OCI-LY1 (cell line): ENCODE measurements at regions not wholly inside any gene's neighbourhood (a gene's known extent, or its start where the extent isn't known, plus 50 kb on each side); places are given as distances from the start of the nearest gene placed in this dataset.

Source experiments
- H2AFZ ChIP-seq: fragments of 200-600 bp; sonication (generic), shearing (Covaris generic); 2 replicates; pipeline ENCODE4 v1.6.0; 2014; ENCODE audit warnings: antibody characterized with exemption, mild to moderate bottlenecking, low read length
- H3F3A ChIP-seq: fragments of 200-600 bp; sonication (generic), shearing (Covaris generic); 2 replicates; pipeline ENCODE4 v1.6.0; 2014; ENCODE audit warnings: mild to moderate bottlenecking, antibody characterized with exemption, low read length, moderate library complexity; ENCODE audit not compliant: insufficient read depth
- H3K27ac ChIP-seq: fragments of 200-600 bp; sonication (generic); 2 replicates; pipeline ENCODE4 v1.5.1; 2014; ENCODE audit warnings: low read length, mixed run types, mild to moderate bottlenecking, low read depth; ENCODE audit not compliant: poor library complexity, severe bottlenecking
- H3K27me3 ChIP-seq: fragments of 200-600 bp; sonication (generic); 2 replicates; pipeline ENCODE4 v1.6.0; 2014; ENCODE audit warnings: antibody characterized with exemption, mild to moderate bottlenecking, low read length, moderate library complexity; ENCODE audit not compliant: insufficient read depth
- H3K36me3 ChIP-seq: fragments of 200-600 bp; sonication (generic); 2 replicates; pipeline ENCODE4 v1.6.1; 2014; ENCODE audit warnings: mild to moderate bottlenecking, antibody characterized with exemption, low read length, moderate library complexity, mixed read lengths; ENCODE audit not compliant: insufficient read depth
- H3K4me1 ChIP-seq: fragments of 200-600 bp; sonication (generic); 2 replicates; pipeline ENCODE4 v1.5.1; 2014; ENCODE audit warnings: mild to moderate bottlenecking, low read length, moderate library complexity; ENCODE audit not compliant: insufficient read depth, severe bottlenecking
- H3K4me2 ChIP-seq: fragments of 200-600 bp; sonication (generic), shearing (Covaris generic); 2 replicates; pipeline ENCODE4 v1.6.1; 2014; ENCODE audit warnings: low read length
- H3K4me3 ChIP-seq: fragments of 200-600 bp; sonication (generic); 2 replicates; pipeline ENCODE4 v1.5.1; 2014; ENCODE audit warnings: low read length, low read depth, mild to moderate bottlenecking, mixed read lengths; ENCODE audit not compliant: poor library complexity, severe bottlenecking
- H3K79me2 ChIP-seq: fragments of 200-600 bp; shearing (Covaris generic); 2 replicates; pipeline ENCODE4 v1.6.1; 2016; ENCODE audit warnings: mixed run types, low read length, mixed read lengths; ENCODE audit not compliant: insufficient read depth
- H3K9ac ChIP-seq: fragments of 200-600 bp; sonication (generic), shearing (Covaris generic); 2 replicates; pipeline ENCODE4 v1.6.1; 2014; ENCODE audit warnings: mild to moderate bottlenecking, low read length, mixed read lengths
- H3K9me2 ChIP-seq: fragments of 200-600 bp; sonication (generic), shearing (Covaris generic); 2 replicates; pipeline ENCODE4 v1.6.1; 2014; ENCODE audit warnings: low read depth, mild to moderate bottlenecking, low read length, mixed read lengths
- H3K9me3 ChIP-seq: fragments of 200-600 bp; shearing (Covaris generic); 2 replicates; pipeline ENCODE4 v1.6.1; 2014; ENCODE audit warnings: low read length, mixed read lengths
- H4K20me1 ChIP-seq: fragments of 200-600 bp; sonication (generic), shearing (Covaris generic); 2 replicates; pipeline ENCODE4 v1.6.0; 2016; ENCODE audit warnings: mild to moderate bottlenecking, low read length; ENCODE audit not compliant: insufficient read depth
- EZH2 ChIP-seq: fragments of 200-600 bp; sonication (generic), shearing (Covaris generic); IDR thresholded peaks from 2 replicates; pipeline ENCODE4 v1.8.0; 2017; ENCODE audit warnings: borderline replicate concordance, mixed run types, mild to moderate bottlenecking, antibody characterized with exemption, low read length, moderate library complexity, mixed read lengths
- TF ChIP-seq, protein P1 (sequence below): fragments of 200-600 bp; sonication (generic), shearing (Covaris generic); IDR thresholded peaks from 2 replicates; pipeline ENCODE4 v1.5.1; 2017; ENCODE audit warnings: mild to moderate bottlenecking, antibody characterized with exemption, low read length, moderate library complexity, mixed read lengths

DNA sequence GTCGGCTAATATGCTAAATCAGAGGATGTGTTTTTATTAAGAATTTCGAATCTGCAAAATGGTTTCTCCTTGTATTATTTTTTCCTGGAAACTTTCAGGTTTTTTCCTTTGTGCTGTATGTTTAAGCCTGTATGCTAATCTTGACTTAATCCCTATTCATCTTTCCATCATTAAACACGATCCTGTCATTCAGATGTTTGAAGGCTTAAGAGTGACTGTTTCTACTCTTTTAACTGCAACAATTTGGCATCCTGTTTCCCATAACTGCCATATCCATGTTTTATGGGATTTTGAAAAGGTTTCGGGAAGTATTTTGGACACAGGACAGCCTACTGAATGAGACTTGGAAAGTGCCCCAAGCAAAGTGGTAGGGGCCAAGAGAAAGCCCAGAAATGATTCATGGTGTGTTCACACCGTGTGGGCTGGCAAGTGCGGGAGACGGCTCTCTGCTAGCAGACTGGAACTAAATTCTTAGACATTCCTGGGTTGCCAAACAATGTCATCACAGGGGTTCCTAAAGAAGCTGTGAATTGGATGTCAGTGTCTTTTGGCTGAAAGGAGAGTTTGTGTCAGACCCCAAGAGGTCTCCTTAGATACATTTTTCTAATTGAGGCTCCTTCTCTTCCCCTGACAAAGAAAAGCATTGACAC is 125.4 kb upstream of the ADAMTS16 start:
- H3K4me2 ChIP-seq = no peak overlapping the region
- H4K20me1 ChIP-seq = no peaks in the 10 kb centered on the region
- H3K4me1 ChIP-seq = no peaks in the 10 kb centered on the region
- TF ChIP-seq, protein P1, sequence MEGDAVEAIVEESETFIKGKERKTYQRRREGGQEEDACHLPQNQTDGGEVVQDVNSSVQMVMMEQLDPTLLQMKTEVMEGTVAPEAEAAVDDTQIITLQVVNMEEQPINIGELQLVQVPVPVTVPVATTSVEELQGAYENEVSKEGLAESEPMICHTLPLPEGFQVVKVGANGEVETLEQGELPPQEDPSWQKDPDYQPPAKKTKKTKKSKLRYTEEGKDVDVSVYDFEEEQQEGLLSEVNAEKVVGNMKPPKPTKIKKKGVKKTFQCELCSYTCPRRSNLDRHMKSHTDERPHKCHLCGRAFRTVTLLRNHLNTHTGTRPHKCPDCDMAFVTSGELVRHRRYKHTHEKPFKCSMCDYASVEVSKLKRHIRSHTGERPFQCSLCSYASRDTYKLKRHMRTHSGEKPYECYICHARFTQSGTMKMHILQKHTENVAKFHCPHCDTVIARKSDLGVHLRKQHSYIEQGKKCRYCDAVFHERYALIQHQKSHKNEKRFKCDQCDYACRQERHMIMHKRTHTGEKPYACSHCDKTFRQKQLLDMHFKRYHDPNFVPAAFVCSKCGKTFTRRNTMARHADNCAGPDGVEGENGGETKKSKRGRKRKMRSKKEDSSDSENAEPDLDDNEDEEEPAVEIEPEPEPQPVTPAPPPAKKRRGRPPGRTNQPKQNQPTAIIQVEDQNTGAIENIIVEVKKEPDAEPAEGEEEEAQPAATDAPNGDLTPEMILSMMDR = no peak
- TF ChIP-seq EZH2 = no peak
- H2AFZ ChIP-seq = no peak overlapping the region
- no peaks in the 10 kb centered on the region for H3K79me2 ChIP-seq
- no peak overlapping the region for H3K27ac ChIP-seq
- no peak overlapping the region for H3K9ac ChIP-seq
- H3F3A ChIP-seq = no peaks in the 10 kb centered on the region
- no peaks in the 10 kb centered on the region for H3K27me3 ChIP-seq
- H3K9me3 ChIP-seq = no peaks in the 10 kb centered on the region
- no peaks in the 10 kb centered on the region for H3K36me3 ChIP-seq
- no peaks in the 10 kb centered on the region for H3K9me2 ChIP-seq
- H3K4me3 ChIP-seq = no peak overlapping the region

DNA sequence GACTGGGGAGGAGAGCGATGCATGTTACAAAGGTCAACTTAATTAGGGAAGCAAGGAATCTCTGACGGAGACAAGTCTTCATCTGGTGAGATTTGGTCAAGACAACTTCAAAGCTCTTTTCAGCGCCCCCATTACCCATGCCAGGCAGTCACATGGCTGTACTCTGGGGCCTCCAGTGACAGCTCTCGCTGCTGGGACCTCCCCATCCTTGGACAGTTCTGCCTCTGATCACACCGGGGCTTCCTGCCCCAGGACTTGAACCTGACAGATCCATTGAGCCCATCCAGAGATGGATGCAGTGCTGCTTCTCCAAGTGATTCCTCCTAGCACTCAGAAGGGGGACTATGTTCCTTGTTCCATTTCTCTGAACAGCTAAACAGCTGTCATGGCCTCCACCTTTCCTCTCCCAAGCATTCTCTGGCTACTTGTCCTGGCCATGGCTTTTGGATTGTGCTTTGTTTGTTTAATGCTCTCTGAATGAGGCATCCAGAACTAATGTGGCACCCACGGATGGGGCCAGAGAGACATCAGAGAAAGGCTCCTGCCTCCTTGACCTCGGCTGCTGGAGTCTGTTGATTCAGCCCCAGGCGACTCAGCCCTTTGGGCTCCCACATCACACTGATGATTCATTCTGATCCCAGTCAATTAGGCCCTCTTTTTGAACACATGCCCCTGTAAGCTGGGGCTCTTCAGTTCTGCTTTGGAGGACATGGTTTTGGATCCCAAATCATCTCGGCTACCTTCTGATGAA is 122.1 kb upstream of the ADAMTS16 start:
- no peak overlapping the region for H3K27ac ChIP-seq

DNA sequence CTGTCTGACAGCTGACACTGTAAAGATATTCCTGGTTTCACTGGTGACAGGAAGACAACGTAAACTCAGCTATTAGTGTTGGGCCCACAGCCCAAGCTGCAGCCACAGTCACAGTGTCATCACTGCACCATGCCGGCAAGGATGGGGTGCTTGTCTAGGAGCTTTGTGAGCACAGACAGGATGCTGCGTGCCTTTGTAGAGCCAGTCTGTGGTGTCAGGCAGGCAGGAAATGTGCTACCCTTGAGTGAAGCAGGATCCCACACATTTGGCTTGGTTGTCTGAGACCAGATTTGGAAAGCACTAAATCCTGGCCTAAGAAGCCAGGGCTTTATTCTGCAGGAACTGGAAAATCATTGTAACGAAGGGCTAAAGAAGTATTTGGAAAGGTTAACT is 121.6 kb upstream of the ADAMTS16 start:
- no peaks in the 10 kb centered on the region for H3K36me3 ChIP-seq
- H3K4me2 ChIP-seq = no peak overlapping the region
- no peak overlapping the region for H3K27ac ChIP-seq
- no peak overlapping the region for H3K4me3 ChIP-seq
- H3K27me3 ChIP-seq = no peaks in the 10 kb centered on the region
- H3K4me1 ChIP-seq = no peaks in the 10 kb centered on the region
- H3F3A ChIP-seq = no peaks in the 10 kb centered on the region
- no peak overlapping the region for H3K9ac ChIP-seq
- H3K79me2 ChIP-seq = no peaks in the 10 kb centered on the region
- no peaks in the 10 kb centered on the region for H3K9me3 ChIP-seq
- TF ChIP-seq, protein P1 = no peak
- no peak for TF ChIP-seq EZH2
- H2AFZ ChIP-seq = no peak overlapping the region
- no peaks in the 10 kb centered on the region for H3K9me2 ChIP-seq
- no peaks in the 10 kb centered on the region for H4K20me1 ChIP-seq

More for the DNA sequence above, 122.1 kb upstream of the ADAMTS16 start:
- Histone ChIP-seq H4K20me1 (no peaks in the 10 kb centered on the region), H3K9me3 (no peaks in the 10 kb centered on the region), H2AFZ (no peak overlapping the region), H3K79me2 (no peaks in the 10 kb centered on the region), H3K4me3 (no peak overlapping the region), H3F3A (no peaks in the 10 kb centered on the region), H3K9me2 (no peaks in the 10 kb centered on the region), H3K27me3 (no peaks in the 10 kb centered on the region), H3K9ac (no peak overlapping the region), H3K36me3 (no peaks in the 10 kb centered on the region), H3K4me1 (no peaks in the 10 kb centered on the region), H3K4me2 (no peak overlapping the region)
- TF ChIP-seq, protein P1 = no peak
- no peak for TF ChIP-seq EZH2
